ENCODE measurements at regions not wholly inside any gene's neighbourhood (a gene's known extent, or its start where the extent isn't known, plus 50 kb on each side); places are given as distances from the start of the nearest gene placed in this dataset.

DNA sequence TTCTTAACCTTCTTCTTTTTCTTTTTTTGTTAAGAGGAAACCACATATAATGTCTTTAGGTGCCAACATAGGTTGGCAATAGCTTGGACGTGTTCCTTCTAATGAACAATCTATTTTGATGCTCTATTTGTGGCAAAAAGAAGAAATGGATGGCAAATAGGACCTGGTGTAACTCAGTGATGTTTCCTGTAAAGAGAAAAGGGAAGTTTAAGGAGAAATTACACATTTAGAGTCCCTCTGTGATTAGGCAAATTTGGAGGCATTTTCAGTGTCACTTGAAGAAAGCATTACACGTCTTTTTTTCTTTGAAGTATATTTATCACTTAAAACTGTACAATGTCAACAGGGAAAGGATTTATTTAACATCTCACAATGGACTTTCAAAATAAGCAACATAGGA lies 327.1 kb downstream of the ZIC1 start:
- Histone ChIP-seq H3K4me3 (ENCODE audit: insufficient read depth, low read depth, low read length) (no peak overlapping the region), H3K9ac (ENCODE audit: low read depth, low read length) (no peak overlapping the region), H4K5ac (ENCODE audit: low read depth, low read length) (no peak overlapping the region), H2BK5ac (ENCODE audit: low read depth, low read length, poor library complexity, severe bottlenecking) (no peak overlapping the region), H2AK9ac (replicated peaks; ENCODE audit: low read depth, low read length, poor library complexity) (no peak overlapping the region), H2BK15ac (ENCODE audit: low read depth, low read length) (no peak overlapping the region), H3K4me1 (ENCODE audit: control insufficient read depth, insufficient read depth, low read length) (no peaks in the 10 kb centered on the region), H2BK20ac (ENCODE audit: low read depth, low read length) (no peak overlapping the region), H3K4ac (ENCODE audit: low read depth, low read length) (no peak overlapping the region), H3K27me3 (ENCODE audit: control insufficient read depth, insufficient read depth, low read length) (no peaks in the 10 kb centered on the region), H2BK120ac (ENCODE audit: low read depth, low read length) (no peak overlapping the region), H3K4me2 (ENCODE audit: low read depth, low read length) (no peak overlapping the region), H4K20me1 (ENCODE audit: insufficient read depth, low read length) (no peaks in the 10 kb centered on the region), H3K9me3 (ENCODE audit: control insufficient read depth, insufficient read depth, low read length) (no peaks in the 10 kb centered on the region), H2AFZ (replicated peaks; ENCODE audit: low read length, poor library complexity) (no peak overlapping the region), H3K14ac (replicated peaks; ENCODE audit: low read depth, low read length) (no peak overlapping the region), H3K36me3 (ENCODE audit: control insufficient read depth, insufficient read depth, low read length) (no peaks in the 10 kb centered on the region), H4K8ac (ENCODE audit: low read depth in 2 of 2, low read length in 2 of 2) (no peak overlapping the region), H3K23ac (ENCODE audit: low read depth, low read length) (no peak overlapping the region), H3K27ac (ENCODE audit: insufficient read depth, low read length) (no peak overlapping the region), H3K56ac (ENCODE audit: extremely low read depth, insufficient read depth, low read length) (no peak overlapping the region), H2AK5ac (ENCODE audit: low read depth, low read length) (no peak overlapping the region), H3K79me1 (ENCODE audit: low read depth in 1 of 2, low read length in 2 of 2) (no peaks in the 10 kb centered on the region), H4K91ac (ENCODE audit: insufficient read depth, low read depth, low read length) (no peak overlapping the region), H3K9me1 (ENCODE audit: insufficient read depth, low read length) (no peaks in the 10 kb centered on the region), H3K18ac (ENCODE audit: low read depth, low read length) (no peak overlapping the region)
- ChIA-PET CTCF (no interaction called here), POLR2A (ENCODE audit: unreplicated experiment) (no interaction called here)
- no peak for TF ChIP-seq RCOR1 (IDR thresholded peaks at IDR 0.05; ENCODE audit: insufficient replicate concordance, low read length)
- BruUV-seq (replicated peaks) = no TSS peak
- dilution Hi-C loops (cut with HindIII; ENCODE audit: low sequenced_read_pairs, unreplicated experiment) = no loop called here
- ATAC-seq (ENCODE audit: low read depth) (no peak), DNase-seq (no peak)
- WGBS, 2 experiments (ENCODE audit: extremely low coverage in 2 of 2, insufficient read length in 1 of 2) = no CpG with 5 or more reads among the region's 2 CpGs
- intact Hi-C loops (cut with micrococcal nuclease) = no loop called here
- in situ Hi-C loops (cut with MboI; ENCODE audit: low sequenced_read_pairs) = no loop called here

Measured in IMR-90 (cell line).